Activated T-cell treated with anti-CD3 and anti-CD28 coated beads, Interleukin-2, amount 50 U/mL, for 1 hour (primary cell): ENCODE measurements at regions not wholly inside any gene's neighbourhood (a gene's known extent, or its start where the extent isn't known, plus 50 kb on each side); places are given as distances from the start of the nearest gene placed in this dataset.

Experiments
- DNase-seq: peaks from one replicate; pipeline ENCODE4 v3.0.0-alpha.2; 2020

GRCh38 chr3:17974206-17974841, 231.9 kb upstream of the TBC1D5 start:
- DNase-seq, result no peak

- DNase-seq, result no peak
Measured at GRCh38 chr3:17972959-17973906, 230.8 kb upstream of the TBC1D5 start.

- DNase-seq, result no peak
Measured at GRCh38 chr3:17972476-17972875, 230.0 kb upstream of the TBC1D5 start.

GRCh38 chr3:17972030-17972429, 229.6 kb upstream of the TBC1D5 start:
- no peak for DNase-seq

- no peak for DNase-seq
Measured at GRCh38 chr3:17969985-17970568, 227.6 kb upstream of the TBC1D5 start.

- no peak for DNase-seq
Measured at GRCh38 chr3:17969244-17969643, 226.8 kb upstream of the TBC1D5 start.

GRCh38 chr3:17967953-17968607, 225.6 kb upstream of the TBC1D5 start:
- no peak for DNase-seq

GRCh38 chr3:17967111-17967510, 224.7 kb upstream of the TBC1D5 start:
- DNase-seq, result no peak

- no peak for DNase-seq
Measured at GRCh38 chr3:17965331-17965730, 222.9 kb upstream of the TBC1D5 start.

GRCh38 chr3:17964108-17964507, 221.7 kb upstream of the TBC1D5 start:
- no peak for DNase-seq

GRCh38 chr3:17955411-17955810, 213.0 kb upstream of the TBC1D5 start:
- no peak for DNase-seq

GRCh38 chr3:17954801-17955200, 212.4 kb upstream of the TBC1D5 start:
- no peak for DNase-seq

- no peak for DNase-seq
Measured at GRCh38 chr3:17951241-17951640, 208.8 kb upstream of the TBC1D5 start.

GRCh38 chr3:17949101-17949500, 206.7 kb upstream of the TBC1D5 start:
- no peak for DNase-seq

GRCh38 chr3:17947833-17948232, 205.4 kb upstream of the TBC1D5 start:
- no peak for DNase-seq

GRCh38 chr3:17946619-17947018, 204.2 kb upstream of the TBC1D5 start:
- DNase-seq, result no peak

- DNase-seq, result no peak
Measured at GRCh38 chr3:17945799-17946399, 203.5 kb upstream of the TBC1D5 start.

GRCh38 chr3:17945018-17945798, 202.8 kb upstream of the TBC1D5 start:
- DNase-seq, result no peak

- DNase-seq, result no peak
Measured at GRCh38 chr3:17942856-17943255, 200.4 kb upstream of the TBC1D5 start.

GRCh38 chr3:17941766-17942165, 199.3 kb upstream of the TBC1D5 start:
- DNase-seq, result no peak

GRCh38 chr3:17941152-17941551, 198.7 kb upstream of the TBC1D5 start:
- no peak for DNase-seq

GRCh38 chr3:17939157-17939556, 196.7 kb upstream of the TBC1D5 start:
- DNase-seq, result no peak
